GM12878 (cell line): ENCODE measurements at regions not wholly inside any gene's neighbourhood (a gene's known extent, or its start where the extent isn't known, plus 50 kb on each side); places are given as distances from the start of the nearest gene placed in this dataset.

Source experiments
- ATAC-seq: fragments of 200-7000 bp; cut with Tn5 transposase; 3 replicates; pipeline ENCODE4 v1.9.1; 2020; ENCODE audit warnings: mild to moderate bottlenecking, moderate library complexity
- BruUV-seq: library from RNA; stranded (reverse); fragments of 400-500 nt; replicated peaks from 2 replicates; lab custom pipeline; 2021; lab: Mats Ljungman, UMichigan
- CTCF ChIA-PET: fragments of 300-600 bp; sonication (Branson Sonifier 250); formaldehyde crosslinking; extraction: SDS; loops from one replicate; lab custom pipeline; 2021; ENCODE audit warnings: inconsistent platforms; lab: Yijun Ruan, JAX
- POLR2A ChIA-PET: fragments of 350-600 bp; formaldehyde crosslinking; extraction: SDS; loops from one replicate; lab custom pipeline; 2021; ENCODE audit warnings: inconsistent platforms; lab: Charles Lee
- RAD21 ChIA-PET: fragments of 300-600 bp; sonication (Branson Sonifier 250); formaldehyde crosslinking; loops from one replicate; lab custom pipeline; 2023; ENCODE audit warnings: antibody characterized with exemption; ENCODE audit not compliant: unreplicated experiment; lab: Charles Lee
- SMC1A ChIA-PET: fragments of 300-600 bp; sonication (Branson Sonifier 250); formaldehyde crosslinking; loops from one replicate; lab custom pipeline; 2023; ENCODE audit not compliant: unreplicated experiment, uncharacterized antibody; lab: Charles Lee
- DNase-seq: peaks from one replicate; pipeline ENCODE4 v3.0.0-alpha.2; 2011; ENCODE audit warnings: low read depth, low spot score
- FAIRE-seq: peaks from 3 replicates; lab custom pipeline; 2011; peaks lifted over from hg19 to GRCh38; lab: Jason Lieb, UNC
- H2AFZ ChIP-seq: 2 replicates; pipeline ENCODE4 v1.6.0; 2011; ENCODE audit warnings: low read depth, low read length, control low read depth; ENCODE audit not compliant: control insufficient read depth
- H3K27ac ChIP-seq: 2 replicates; pipeline ENCODE4 v1.5.1; 2011; ENCODE audit warnings: control low read depth; ENCODE audit not compliant: control insufficient read depth, insufficient read depth
- H3K27me3 ChIP-seq, 2 experiments: replicated peaks in 1 of 2; 2 replicates each; pipeline versions ENCODE4 v1.6.0 to v1.6.1; 2011; ENCODE audit warnings: low read length in 1 of 2; ENCODE audit not compliant: control insufficient read depth in 2 of 2, insufficient read depth in 2 of 2
- H3K36me3 ChIP-seq, 2 experiments: 2 replicates each; pipeline ENCODE4 v1.5.1; 2011; ENCODE audit warnings: low read length in 1 of 2; ENCODE audit not compliant: control insufficient read depth in 2 of 2, insufficient read depth in 2 of 2
- H3K4me1 ChIP-seq: 2 replicates; pipeline ENCODE4 v1.6.1; 2011; ENCODE audit warnings: mild to moderate bottlenecking, low read length, moderate library complexity, mixed read lengths; ENCODE audit not compliant: control insufficient read depth, insufficient read depth
- H3K4me2 ChIP-seq: 2 replicates; pipeline ENCODE4 v1.6.0; 2011; ENCODE audit warnings: control low read depth; ENCODE audit not compliant: control insufficient read depth, insufficient read depth
- H3K4me3 ChIP-seq: fragments of 200-600 bp; sonication (generic); 2 replicates; pipeline ENCODE4 v1.5.1; 2016
- H3K79me2 ChIP-seq: 2 replicates; pipeline ENCODE4 v1.6.0; 2011; ENCODE audit warnings: low read length; ENCODE audit not compliant: control insufficient read depth, insufficient read depth
- H3K9ac ChIP-seq: 2 replicates; pipeline ENCODE4 v1.8.0; 2011; ENCODE audit warnings: low read length, control low read depth, mixed read lengths; ENCODE audit not compliant: control insufficient read depth, insufficient read depth
- H3K9me3 ChIP-seq: replicated peaks from 3 replicates; pipeline ENCODE4 v1.5.1; 2011; ENCODE audit warnings: mild to moderate bottlenecking, low read length; ENCODE audit not compliant: control insufficient read depth, insufficient read depth
- H4K20me1 ChIP-seq: 2 replicates; pipeline ENCODE4 v1.6.0; 2011; ENCODE audit not compliant: control insufficient read depth, insufficient read depth
- ATF2 ChIP-seq: IDR thresholded peaks from 2 replicates; pipeline ENCODE4 v1.6.1; 2012; ENCODE audit warnings: low read length, inconsistent platforms
- CBFB ChIP-seq: IDR thresholded peaks from 2 replicates; pipeline ENCODE4 v1.6.1; 2016; ENCODE audit warnings: antibody characterized with exemption, low read depth
- GATAD2B ChIP-seq: fragments of 450-650 bp; conservative IDR thresholded peaks from 2 replicates; pipeline ENCODE4 v1.6.1; 2017; ENCODE audit warnings: low read depth, mild to moderate bottlenecking, moderate library complexity
- ZBED1 ChIP-seq: IDR thresholded peaks from 2 replicates; pipeline ENCODE4 v1.6.1; 2016; ENCODE audit warnings: borderline replicate concordance
- ZNF217 ChIP-seq: fragments of 450-650 bp; IDR thresholded peaks from 2 replicates; pipeline ENCODE4 v1.6.1; 2017; ENCODE audit warnings: antibody characterized with exemption, mild to moderate bottlenecking
- WGBS: methylation state at CpG from one replicate; pipeline ENCODE4 v1.1.6; 2016; ENCODE audit warnings: low lambda C conversion rate; ENCODE audit not compliant: insufficient replicate concordance, insufficient coverage; ENCODE audit errors: missing lambda C conversion rate; 5-methylcytosine and 5-hydroxymethylcytosine counted together
- in situ Hi-C: fragments of 300-500 bp; cut with MboI; formaldehyde crosslinking; loops from 9 replicates; pipeline ENCODE4 v1.14.3; 2018; ENCODE audit warnings: mixed read lengths
- intact Hi-C: fragments of 100-400 bp; cut with micrococcal nuclease; formaldehyde crosslinking; loops from one replicate; pipeline ENCODE4 v1.14.2; 2022; ENCODE audit not compliant: unreplicated experiment

- ChIA-PET POLR2A (no interaction called here), SMC1A (interaction anchor here (1.6 to 1.8 kb wide), 2 partner anchors 9 to 31 kb away, joined by 4 to 5 read pairs; no protein-coding TSS in a partner anchor), RAD21 (no interaction called here), CTCF (interaction anchor here (0.9 kb wide), 1 partner anchor 9 kb away, joined by 3 read pairs; no protein-coding TSS in a partner anchor)
- H3K36me3 ChIP-seq: no peaks in the 10 kb centered on the region
- no peaks in the 10 kb centered on the region for H3K27me3 ChIP-seq
- H3K4me3 ChIP-seq: no peak overlapping the region
- no peaks in the 10 kb centered on the region for H3K79me2 ChIP-seq
- in situ Hi-C loops (no loop called here), intact Hi-C loops (no loop called here)
- FAIRE-seq (no peak), ATAC-seq (no peak), DNase-seq (no peak)
- no peak overlapping the region for H3K9ac ChIP-seq
- BruUV-seq: no TSS peak
- H3K4me1 ChIP-seq: no peaks in the 10 kb centered on the region
- no peaks in the 10 kb centered on the region for H4K20me1 ChIP-seq
- no peak overlapping the region for H3K27ac ChIP-seq
- 64% methylated on average over 1 of the region's 1 CpG for WGBS
- TF ChIP-seq ZBED1: no peak
- no peak for TF ChIP-seq GATAD2B
- TF ChIP-seq ZNF217: no peak
- no peak for TF ChIP-seq CBFB
- no peak for TF ChIP-seq ATF2
- no peak overlapping the region for H2AFZ ChIP-seq
- no peaks in the 10 kb centered on the region for H3K9me3 ChIP-seq
- H3K4me2 ChIP-seq: no peak overlapping the region
Observed at GRCh38 chr9:23887781-23888180, 61.7 kb upstream of the ELAVL2 start.
